HEK293T (cell line): ENCODE measurements at regions not wholly inside any gene's neighbourhood (a gene's known extent, or its start where the extent isn't known, plus 50 kb on each side); places are given as distances from the start of the nearest gene placed in this dataset.

Experiments
- CTCF ChIA-PET: fragments of 350-600 bp; formaldehyde crosslinking; extraction: SDS; loops from one replicate; lab custom pipeline; 2021; ENCODE audit warnings: antibody characterized with exemption, inconsistent platforms; lab: Yijun Ruan, JAX
- POLR2A ChIA-PET: fragments of 350-600 bp; formaldehyde crosslinking; extraction: SDS; loops from one replicate; lab custom pipeline; 2020; ENCODE audit warnings: antibody characterized with exemption, inconsistent platforms; lab: Yijun Ruan, JAX
- DNase-seq: peaks from one replicate; pipeline ENCODE4 v3.0.0; 2012; ENCODE audit warnings: mixed read lengths; ENCODE audit errors: extremely low spot score
- ARNT ChIP-seq: fragments of 450-650 bp; IDR thresholded peaks from 2 replicates; pipeline ENCODE4 v1.6.1; 2017; ENCODE audit warnings: mild to moderate bottlenecking
- BHLHE40 ChIP-seq: fragments of 450-650 bp; IDR thresholded peaks from 2 replicates; pipeline ENCODE4 v1.6.1; 2016; ENCODE audit warnings: mild to moderate bottlenecking, moderate library complexity, borderline replicate concordance
- CTBP1 ChIP-seq: fragments of 450-650 bp; IDR thresholded peaks from 2 replicates; pipeline ENCODE4 v1.6.1; 2016; ENCODE audit warnings: borderline replicate concordance
- ELF4 ChIP-seq: fragments of 450-650 bp; IDR thresholded peaks from 2 replicates; pipeline ENCODE4 v1.6.1; 2017; ENCODE audit warnings: antibody characterized with exemption
- FOXA1 ChIP-seq: fragments of 450-650 bp; IDR thresholded peaks from 2 replicates; pipeline ENCODE4 v1.6.1; 2016; ENCODE audit warnings: mild to moderate bottlenecking
- FOXK2 ChIP-seq: fragments of 450-650 bp; IDR thresholded peaks from 2 replicates; pipeline ENCODE4 v1.6.1; 2016; ENCODE audit warnings: mild to moderate bottlenecking
- FOXM1 ChIP-seq: fragments of 450-650 bp; IDR thresholded peaks from 2 replicates; pipeline ENCODE4 v1.6.1; 2017; ENCODE audit warnings: mild to moderate bottlenecking, borderline replicate concordance
- HDGF ChIP-seq: fragments of 450-650 bp; IDR thresholded peaks from 2 replicates; pipeline ENCODE4 v1.6.1; 2017; ENCODE audit warnings: antibody characterized with exemption, borderline replicate concordance
- L3MBTL2 ChIP-seq: fragments of 450-650 bp; conservative IDR thresholded peaks from 2 replicates; pipeline ENCODE4 v1.6.1; 2016; ENCODE audit warnings: mild to moderate bottlenecking
- LEF1 ChIP-seq: fragments of 450-650 bp; IDR thresholded peaks from 2 replicates; pipeline ENCODE4 v1.6.1; 2017; ENCODE audit warnings: mild to moderate bottlenecking, borderline replicate concordance
- NFRKB ChIP-seq: fragments of 450-650 bp; IDR thresholded peaks from 2 replicates; pipeline ENCODE4 v1.6.1; 2016; ENCODE audit warnings: mild to moderate bottlenecking, moderate library complexity
- SP1 ChIP-seq: fragments of 450-650 bp; IDR thresholded peaks from 2 replicates; pipeline ENCODE4 v1.6.1; 2017
- SUZ12 ChIP-seq: fragments of 450-650 bp; IDR thresholded peaks from 2 replicates; pipeline ENCODE4 v1.6.1; 2016; ENCODE audit warnings: mild to moderate bottlenecking
- TARDBP ChIP-seq: fragments of 450-650 bp; IDR thresholded peaks from 2 replicates; pipeline ENCODE4 v1.6.1; 2016
- ZNF384 ChIP-seq: fragments of 450-650 bp; IDR thresholded peaks from 2 replicates; pipeline ENCODE4 v1.6.1; 2016
- TF ChIP-seq, protein P1 (sequence below): fragments of 450-650 bp; IDR thresholded peaks from 2 replicates; pipeline ENCODE4 v1.6.1; 2016

- TF ChIP-seq BHLHE40 (no peak), HDGF (no peak), SUZ12 (no peak), ELF4 (no peak), FOXK2 (no peak), FOXM1 (no peak), LEF1 (no peak), CTBP1 (no peak)
- POLR2A ChIA-PET, result no interaction called here
- no peak for DNase-seq
- CTCF ChIA-PET, result no interaction called here
Observed at GRCh38 chr5:35477321-35477720, 140.3 kb upstream of the SPEF2 start.

DNA sequence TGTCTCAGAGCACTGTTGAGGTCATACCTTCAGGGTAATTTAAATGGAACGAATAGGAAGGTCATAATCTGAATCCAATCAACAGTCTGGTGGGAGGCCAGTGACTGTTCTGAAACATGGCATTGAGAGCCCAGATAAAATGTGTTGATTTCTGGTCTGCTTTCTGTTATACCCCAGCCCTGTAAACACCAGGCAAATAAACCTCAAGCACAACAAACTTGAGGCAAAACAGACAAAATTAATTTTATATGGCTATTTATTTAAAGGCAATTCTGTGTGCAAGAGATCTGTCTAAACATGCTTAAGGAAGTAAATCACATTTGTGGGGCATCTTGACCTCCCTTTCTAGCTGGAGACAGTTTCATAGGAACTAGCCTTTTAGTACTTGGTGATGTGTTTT, 140.9 kb upstream of the SPEF2 start:
- CTCF ChIA-PET, result no interaction called here
- POLR2A ChIA-PET, result no interaction called here
- no peak for DNase-seq
- TF ChIP-seq FOXA1, result no peak
- TF ChIP-seq, protein P1, sequence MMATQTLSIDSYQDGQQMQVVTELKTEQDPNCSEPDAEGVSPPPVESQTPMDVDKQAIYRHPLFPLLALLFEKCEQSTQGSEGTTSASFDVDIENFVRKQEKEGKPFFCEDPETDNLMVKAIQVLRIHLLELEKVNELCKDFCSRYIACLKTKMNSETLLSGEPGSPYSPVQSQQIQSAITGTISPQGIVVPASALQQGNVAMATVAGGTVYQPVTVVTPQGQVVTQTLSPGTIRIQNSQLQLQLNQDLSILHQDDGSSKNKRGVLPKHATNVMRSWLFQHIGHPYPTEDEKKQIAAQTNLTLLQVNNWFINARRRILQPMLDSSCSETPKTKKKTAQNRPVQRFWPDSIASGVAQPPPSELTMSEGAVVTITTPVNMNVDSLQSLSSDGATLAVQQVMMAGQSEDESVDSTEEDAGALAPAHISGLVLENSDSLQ, result no peak
- TF ChIP-seq BHLHE40, result no peak
- no peak for TF ChIP-seq SUZ12
- no peak for TF ChIP-seq LEF1
- TF ChIP-seq TARDBP, result no peak
- no peak for TF ChIP-seq CTBP1
- TF ChIP-seq ELF4, result no peak
- no peak for TF ChIP-seq SP1
- no peak for TF ChIP-seq FOXM1
- TF ChIP-seq ARNT, result no peak
- no peak for TF ChIP-seq HDGF
- TF ChIP-seq FOXK2, result no peak
- no peak for TF ChIP-seq ZNF384
- no peak for TF ChIP-seq L3MBTL2
- no peak for TF ChIP-seq NFRKB

GRCh38 chr5:35476036-35476435, 141.6 kb upstream of the SPEF2 start:
- no peak for DNase-seq
- TF ChIP-seq FOXK2 (no peak), L3MBTL2 (no peak), SP1 (no peak), LEF1 (no peak), SUZ12 (no peak), BHLHE40 (no peak), ELF4 (no peak), ARNT (no peak), HDGF (no peak), CTBP1 (no peak), TARDBP (no peak), FOXA1 (no peak)
- TF ChIP-seq, protein P1, result no peak
- POLR2A ChIA-PET, result no interaction called here
- CTCF ChIA-PET, result no interaction called here

GRCh38 chr5:35473589-35473988, 144.1 kb upstream of the SPEF2 start:
- no peak for DNase-seq
- no peak for TF ChIP-seq FOXM1
- TF ChIP-seq SUZ12, result no peak
- no peak for TF ChIP-seq ZNF384
- no peak for TF ChIP-seq LEF1
- TF ChIP-seq L3MBTL2, result no peak
- no peak for TF ChIP-seq FOXA1
- ChIA-PET CTCF (no interaction called here), POLR2A (no interaction called here)

DNA sequence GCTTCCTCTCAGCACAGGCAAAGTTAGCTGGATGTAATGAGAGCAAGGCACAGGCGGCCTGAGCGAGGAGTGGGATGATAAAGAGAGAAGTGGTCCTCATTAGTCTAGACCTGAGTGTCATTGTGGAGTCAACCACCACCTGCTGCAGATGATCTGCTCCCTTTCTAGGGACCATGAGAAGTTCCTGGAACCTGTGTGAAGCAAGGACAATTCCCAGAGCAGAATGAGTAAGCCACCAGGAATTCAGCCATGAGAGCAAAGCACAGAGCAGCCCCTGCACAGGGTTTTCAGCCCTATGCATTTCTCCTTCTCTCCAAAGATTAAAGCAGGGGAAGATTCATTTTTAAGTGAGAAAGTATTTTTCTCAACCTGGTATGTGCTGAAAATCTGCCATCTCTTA, 146.8 kb upstream of the SPEF2 start:
- ChIA-PET CTCF (no interaction called here), POLR2A (no interaction called here)
- DNase-seq, result no peak
- no peak for TF ChIP-seq FOXM1
- TF ChIP-seq SUZ12, result no peak
- no peak for TF ChIP-seq CTBP1
- TF ChIP-seq LEF1, result no peak
- TF ChIP-seq, protein P1, result no peak
- no peak for TF ChIP-seq ZNF384
- TF ChIP-seq TARDBP, result no peak
- TF ChIP-seq FOXK2, result no peak
- TF ChIP-seq ELF4, result no peak
- TF ChIP-seq FOXA1, result no peak
- no peak for TF ChIP-seq SP1
- no peak for TF ChIP-seq ARNT
- no peak for TF ChIP-seq BHLHE40
- no peak for TF ChIP-seq L3MBTL2
- no peak for TF ChIP-seq NFRKB
- TF ChIP-seq HDGF, result no peak

GRCh38 chr5:35468811-35469210, 148.9 kb upstream of the SPEF2 start:
- TF ChIP-seq CTBP1 (no peak), L3MBTL2 (no peak), TARDBP (no peak), ARNT (no peak), HDGF (no peak), ELF4 (no peak), FOXA1 (no peak), FOXK2 (no peak), ZNF384 (no peak), NFRKB (no peak)
- ChIA-PET POLR2A (no interaction called here), CTCF (no interaction called here)
- no peak for DNase-seq

- CTCF ChIA-PET, result no interaction called here
- DNase-seq, result no peak
- no peak for TF ChIP-seq L3MBTL2
- no peak for TF ChIP-seq FOXK2
- no peak for TF ChIP-seq NFRKB
- no peak for TF ChIP-seq ARNT
- TF ChIP-seq FOXM1, result no peak
- TF ChIP-seq ZNF384, result no peak
- no peak for TF ChIP-seq SP1
- no peak for TF ChIP-seq TARDBP
- TF ChIP-seq LEF1, result no peak
- no peak for TF ChIP-seq ELF4
- TF ChIP-seq, protein P1, result no peak
- no peak for TF ChIP-seq HDGF
- TF ChIP-seq SUZ12, result no peak
- TF ChIP-seq FOXA1, result no peak
- TF ChIP-seq BHLHE40, result no peak
- no peak for TF ChIP-seq CTBP1
- POLR2A ChIA-PET, result no interaction called here
Observed at GRCh38 chr5:35466746-35467145, 150.9 kb upstream of the SPEF2 start.
